Right lobe of liver (tissue), 6 donors: ENCODE measurements at regions not wholly inside any gene's neighbourhood (a gene's known extent, or its start where the extent isn't known, plus 50 kb on each side); places are given as distances from the start of the nearest gene placed in this dataset.

Experiments
- ATAC-seq, 4 donors: fragments of 200-7000 bp; cut with Tn5 transposase; one replicate each; pipeline ENCODE4 v1.9.1; 2020; ENCODE audit warnings: mild to moderate bottlenecking in 4 of 4, moderate library complexity in 4 of 4
- DNase-seq, 3 donors: peaks; one replicate each; pipeline ENCODE4 v3.0.0-alpha.2; 2020
- H3K27ac ChIP-seq, 3 donors: fragments of 200-600 bp; one replicate each; pipeline ENCODE4 v1.8.0; 2022
- H3K27me3 ChIP-seq, 2 donors: fragments of 200-600 bp; one replicate each; pipeline ENCODE4 v1.8.0; 2022
- H3K36me3 ChIP-seq, 4 donors: fragments of 200-600 bp; sonication (generic) in 1 of 4; one replicate each; pipeline versions ENCODE4 v1.5.1 to v1.8.0; 2017 to 2022; ENCODE audit warnings: control low read depth in 1 of 4
- H3K4me1 ChIP-seq, 4 donors: fragments of 200-600 bp; sonication (generic) in 1 of 4; one replicate each; pipeline versions ENCODE4 v1.5.1 to v1.8.0; 2017 to 2022; ENCODE audit warnings: control low read depth in 1 of 4
- H3K4me3 ChIP-seq, 3 donors: fragments of 200-600 bp; one replicate each; pipeline ENCODE4 v1.8.0; 2022
- H3K9me3 ChIP-seq, 4 donors: fragments of 200-600 bp; sonication (generic) in 1 of 4; one replicate each; pipeline versions ENCODE4 v1.5.1 to v1.8.0; 2017 to 2022; ENCODE audit warnings: control low read depth in 1 of 4
- POLR2A ChIP-seq: fragments of 450-650 bp; IDR thresholded peaks from one replicate; pipeline ENCODE4 v1.6.1; 2017; ENCODE audit warnings: antibody characterized with exemption, mild to moderate bottlenecking
- WGBS: methylation state at CpG from one replicate; pipeline ENCODE4 v1.1.6; 2018; ENCODE audit warnings: low coverage, low lambda C conversion rate; ENCODE audit not compliant: insufficient coverage; ENCODE audit errors: missing lambda C conversion rate; 5-methylcytosine and 5-hydroxymethylcytosine counted together
- intact Hi-C, 2 donors: fragments of 100-400 bp; cut with DNase I; formaldehyde crosslinking; loops; one replicate each; pipeline versions ENCODE4 v1.11.2 to v1.14.1; 2022
- TF ChIP-seq, protein P1 (sequence below), 4 donors: fragments of 200-600 bp in 3 of 4; fragments of 450-650 bp in 1 of 4; IDR thresholded peaks; one replicate each; pipeline versions ENCODE4 v1.5.1 to v1.8.0; 2016 to 2022; ENCODE audit warnings: antibody characterized with exemption in 4 of 4, mild to moderate bottlenecking in 2 of 4
- donor health status: DM: no; HTN: yes; CAD: no.
- donor health status: DM: no; HTN: no; CAD: no.
- donor health status: DM: no; HTN: no; CAD: no.
- donor health status: DM: no; HTN: yes; CAD: no.
- donor health status: DM: no; HTN: yes; CAD: no.

DNA sequence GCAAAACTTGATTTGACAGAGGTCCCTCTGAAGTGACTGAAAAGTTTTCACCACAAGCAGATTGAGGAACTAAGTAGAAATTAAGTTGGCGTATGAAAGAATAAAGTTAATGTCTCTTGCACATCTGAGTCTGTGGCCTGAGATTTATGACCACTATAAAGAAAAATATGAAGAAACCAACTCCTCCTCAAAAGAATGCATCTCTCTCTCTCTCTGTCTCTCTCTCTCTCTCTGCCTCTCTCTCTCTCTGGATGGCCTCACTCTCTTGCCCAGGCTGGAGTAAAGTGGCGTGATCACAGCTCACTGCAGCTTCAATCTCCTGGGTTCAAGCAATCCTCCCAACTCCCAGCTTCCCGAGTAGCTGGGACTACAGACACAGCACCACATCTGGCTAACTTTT, 55.2 kb downstream of the RPL22L1 start:
- ATAC-seq (no peak), DNase-seq (no peak)
- 77% methylated on average over 3 of the region's 3 CpGs for WGBS
- Histone ChIP-seq H3K9me3 (no peaks in the 10 kb centered on the region), H3K4me3 (no peak overlapping the region), H3K27me3 (no peaks in the 10 kb centered on the region), H3K36me3 (no peaks in the 10 kb centered on the region), H3K4me1 (no peaks in the 10 kb centered on the region), H3K27ac (no peak overlapping the region)
- intact Hi-C loops: loop anchor here in 1 of 2 donors (10.0 kb wide), 1 partner anchor 400 kb away; the partner anchor contains the start of gene CLDN11
- TF ChIP-seq, protein P1, sequence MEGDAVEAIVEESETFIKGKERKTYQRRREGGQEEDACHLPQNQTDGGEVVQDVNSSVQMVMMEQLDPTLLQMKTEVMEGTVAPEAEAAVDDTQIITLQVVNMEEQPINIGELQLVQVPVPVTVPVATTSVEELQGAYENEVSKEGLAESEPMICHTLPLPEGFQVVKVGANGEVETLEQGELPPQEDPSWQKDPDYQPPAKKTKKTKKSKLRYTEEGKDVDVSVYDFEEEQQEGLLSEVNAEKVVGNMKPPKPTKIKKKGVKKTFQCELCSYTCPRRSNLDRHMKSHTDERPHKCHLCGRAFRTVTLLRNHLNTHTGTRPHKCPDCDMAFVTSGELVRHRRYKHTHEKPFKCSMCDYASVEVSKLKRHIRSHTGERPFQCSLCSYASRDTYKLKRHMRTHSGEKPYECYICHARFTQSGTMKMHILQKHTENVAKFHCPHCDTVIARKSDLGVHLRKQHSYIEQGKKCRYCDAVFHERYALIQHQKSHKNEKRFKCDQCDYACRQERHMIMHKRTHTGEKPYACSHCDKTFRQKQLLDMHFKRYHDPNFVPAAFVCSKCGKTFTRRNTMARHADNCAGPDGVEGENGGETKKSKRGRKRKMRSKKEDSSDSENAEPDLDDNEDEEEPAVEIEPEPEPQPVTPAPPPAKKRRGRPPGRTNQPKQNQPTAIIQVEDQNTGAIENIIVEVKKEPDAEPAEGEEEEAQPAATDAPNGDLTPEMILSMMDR (IDR thresholded peaks at IDR 0.05): no peak
- no peak for TF ChIP-seq POLR2A

DNA sequence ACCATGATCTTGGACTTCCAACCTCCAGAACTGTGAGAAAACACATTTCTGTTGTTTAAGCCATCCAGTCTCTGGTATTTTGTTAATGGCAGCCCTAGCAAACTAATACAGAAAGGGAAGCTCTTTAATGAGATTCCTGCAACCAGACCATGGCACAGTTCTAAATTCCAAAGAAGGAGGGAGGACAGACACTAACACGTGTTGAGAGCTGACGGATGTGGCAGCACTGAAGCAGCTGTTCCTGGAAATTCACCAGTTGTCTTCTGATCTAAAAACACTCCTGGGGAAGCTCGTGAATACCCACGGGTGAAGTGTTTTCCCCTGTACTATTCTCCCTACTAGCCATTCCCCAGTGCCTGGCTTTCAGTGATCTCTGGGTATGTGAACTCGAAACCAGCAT, 56.7 kb downstream of the RPL22L1 start:
- DNase-seq (no peak), ATAC-seq (no peak)
- Histone ChIP-seq H3K4me3 (no peak overlapping the region), H3K9me3 (no peaks in the 10 kb centered on the region), H3K27ac (no peak overlapping the region), H3K4me1 (no peaks in the 10 kb centered on the region), H3K36me3 (no peaks in the 10 kb centered on the region), H3K27me3 (no peaks in the 10 kb centered on the region)
- TF ChIP-seq POLR2A: no peak
- TF ChIP-seq, protein P1 (IDR thresholded peaks at IDR 0.05): no peak
- WGBS: 65% methylated on average over 5 of the region's 5 CpGs
- intact Hi-C loops: loop anchor here in 1 of 2 donors (10.0 kb wide), 1 partner anchor 398 kb away; the partner anchor contains the start of gene CLDN11

DNA sequence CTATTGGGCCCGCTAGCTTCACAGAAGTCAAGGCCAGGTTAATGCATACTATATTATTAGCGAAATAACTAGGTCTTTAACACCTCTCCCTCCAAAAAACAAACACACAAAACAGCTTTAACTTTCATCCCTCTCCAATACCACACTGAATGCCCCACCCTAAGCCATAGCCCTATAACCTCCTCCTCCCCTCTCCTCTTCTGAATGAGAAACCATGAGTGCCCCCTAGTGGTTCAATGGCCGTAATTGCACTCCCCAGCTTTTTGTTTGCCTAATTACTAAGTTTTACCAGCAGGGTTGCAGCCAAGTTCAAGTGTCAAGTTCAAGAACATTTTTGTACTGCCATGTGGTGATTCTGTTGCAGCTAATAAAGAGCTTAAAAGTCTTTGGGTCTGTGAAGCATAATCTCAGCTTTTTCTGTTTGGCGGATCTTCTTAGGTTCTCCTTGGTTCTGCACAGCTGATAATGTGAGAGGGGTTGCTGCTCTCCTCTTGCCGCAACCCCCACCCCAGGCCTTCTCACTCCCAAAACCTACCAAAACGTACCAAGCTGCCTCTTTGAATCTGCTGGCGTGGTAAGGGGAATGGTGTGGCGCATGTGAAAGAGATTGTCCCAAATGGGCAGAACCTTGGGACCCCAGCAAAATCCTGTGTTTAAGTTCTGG, 57.9 kb downstream of the RPL22L1 start:
- H3K27me3 ChIP-seq: no peaks in the 10 kb centered on the region
- peak; percentile 87 to 93 (median 88) for ATAC-seq
- DNase-seq: peak in 2 of 3 donors; percentile 29 to 64
- no peaks in the 10 kb centered on the region for H3K4me1 ChIP-seq
- H3K9me3 ChIP-seq: no peaks in the 10 kb centered on the region
- intact Hi-C loops: loop anchor here in 1 of 2 donors (10.0 kb wide), 1 partner anchor 397 kb away; the partner anchor contains the start of gene CLDN11
- TF ChIP-seq, protein P1 (IDR thresholded peaks at IDR 0.05): peak; percentile 87 to 97 (median 91)
- TF ChIP-seq POLR2A: no peak
- H3K36me3 ChIP-seq: no peaks in the 10 kb centered on the region
- H3K27ac ChIP-seq: no peak overlapping the region
- 38% methylated on average over 6 of the region's 8 CpGs for WGBS
- H3K4me3 ChIP-seq: no peak overlapping the region

DNA sequence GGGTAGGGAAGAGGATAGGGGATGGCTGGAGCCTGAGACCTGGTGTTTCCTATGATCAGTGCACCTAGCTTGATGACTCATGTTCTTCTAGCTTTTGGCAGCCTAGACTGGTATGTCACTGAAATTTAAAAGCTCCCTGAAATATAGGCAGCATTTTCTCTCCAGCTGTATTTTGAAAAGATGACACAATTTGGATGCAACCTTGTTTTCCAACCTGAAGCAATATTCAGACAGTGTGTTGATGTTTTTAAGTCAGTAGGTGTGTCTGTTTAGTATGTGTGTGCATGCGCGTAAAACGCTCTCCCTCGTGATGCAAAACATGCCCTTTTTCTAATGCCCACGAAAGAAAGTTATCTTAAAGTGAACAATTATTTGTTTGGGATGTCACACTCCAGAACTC, 58.5 kb downstream of the RPL22L1 start:
- intact Hi-C loops: loop anchor here in 1 of 2 donors (10.0 kb wide), 1 partner anchor 397 kb away; the partner anchor contains the start of gene CLDN11
- WGBS: 56% methylated on average over 5 of the region's 5 CpGs
- Histone ChIP-seq H3K4me1 (no peaks in the 10 kb centered on the region), H3K36me3 (no peaks in the 10 kb centered on the region), H3K27me3 (no peaks in the 10 kb centered on the region), H3K4me3 (no peak overlapping the region), H3K27ac (no peak overlapping the region), H3K9me3 (no peaks in the 10 kb centered on the region)
- ATAC-seq: peak in 1 of 4 donors; percentile 59
- DNase-seq: no peak
- TF ChIP-seq, protein P1 (IDR thresholded peaks at IDR 0.05): no peak
- TF ChIP-seq POLR2A: no peak
